AG09309 (cell line): ENCODE measurements at regions not wholly inside any gene's neighbourhood (a gene's known extent, or its start where the extent isn't known, plus 50 kb on each side); places are given as distances from the start of the nearest gene placed in this dataset.
"Not testable (repeated sequence)": the region's sequence is repeated elsewhere in the genome, so short reads cannot be mapped to it uniquely, and the experiment has no call there.

Experiments
- DNase-seq: peaks from one replicate; pipeline ENCODE4 v3.0.0-alpha.2; 2010; ENCODE audit warnings: low read depth
- H3K4me3 ChIP-seq: 2 replicates; pipeline ENCODE4 v1.5.1; 2011; ENCODE audit warnings: mild to moderate bottlenecking, low read depth, low read length, moderate library complexity; ENCODE audit not compliant: control insufficient read depth
- CTCF ChIP-seq: IDR thresholded peaks from 2 replicates; pipeline ENCODE4 v1.5.1; 2011; ENCODE audit warnings: mild to moderate bottlenecking, low read depth, low read length, inconsistent platforms; ENCODE audit not compliant: insufficient read depth, control insufficient read depth; ENCODE audit errors: missing control alignments

GRCh38 chr10:130282492-130283218 lies 146.5 kb downstream of the GLRX3 start:
- H3K4me3 ChIP-seq, result no peak overlapping the region
- DNase-seq, result no peak
- TF ChIP-seq CTCF, result no peak

- TF ChIP-seq CTCF, result no peak
- H3K4me3 ChIP-seq, result no peak overlapping the region
- no peak for DNase-seq
Measured at GRCh38 chr10:130283219-130283545, 147.0 kb downstream of the GLRX3 start.

- H3K4me3 ChIP-seq, DNase-seq: not testable (repeated sequence)
Measured at GRCh38 chr10:130295761-130296160, 159.6 kb downstream of the GLRX3 start.

GRCh38 chr10:130300608-130301020 lies 164.4 kb downstream of the GLRX3 start:
- TF ChIP-seq CTCF, result no peak
- no peak for DNase-seq
- peak overlapping the region; percentile 32 for H3K4me3 ChIP-seq

- H3K4me3 ChIP-seq, result peak overlapping the region; percentile 32
- TF ChIP-seq CTCF, result no peak
- DNase-seq, result peak; percentile 16
Measured at GRCh38 chr10:130301021-130301892, 165.1 kb downstream of the GLRX3 start.

- no peak overlapping the region for H3K4me3 ChIP-seq
- no peak for TF ChIP-seq CTCF
- DNase-seq, result no peak
Measured at GRCh38 chr10:130326954-130327353, 190.8 kb downstream of the GLRX3 start.

GRCh38 chr10:130329792-130330191 lies 193.6 kb downstream of the GLRX3 start:
- TF ChIP-seq CTCF, result no peak
- no peak overlapping the region for H3K4me3 ChIP-seq
- DNase-seq, result no peak
